HEK293 (cell line): ENCODE measurements at regions not wholly inside any gene's neighbourhood (a gene's known extent, or its start where the extent isn't known, plus 50 kb on each side); places are given as distances from the start of the nearest gene placed in this dataset.

Experiments used
- CTCF ChIP-seq: fragments of 450-650 bp; formaldehyde crosslinking; IDR thresholded peaks from 2 replicates; pipeline ENCODE4 v1.5.1; 2016; ENCODE audit warnings: missing biosample characterization, missing genetic modification characterization
- YY1 ChIP-seq: fragments of 450-650 bp; formaldehyde crosslinking; IDR thresholded peaks from 2 replicates; pipeline ENCODE4 v1.5.1; 2018; ENCODE audit warnings: missing biosample characterization, missing genetic modification characterization
- ZNF121 ChIP-seq: fragments of 450-650 bp; formaldehyde crosslinking; IDR thresholded peaks from 2 replicates; pipeline ENCODE4 v1.5.1; 2016; ENCODE audit warnings: missing biosample characterization, missing genetic modification characterization
- ZNF211 ChIP-seq: fragments of 450-650 bp; formaldehyde crosslinking; IDR thresholded peaks from 2 replicates; pipeline ENCODE4 v1.5.1; 2016; ENCODE audit warnings: low read depth, missing biosample characterization, missing genetic modification characterization
- ZNF791 ChIP-seq: fragments of 450-650 bp; formaldehyde crosslinking; IDR thresholded peaks from 2 replicates; pipeline ENCODE4 v1.5.1; 2016; ENCODE audit warnings: missing biosample characterization, missing genetic modification characterization

DNA sequence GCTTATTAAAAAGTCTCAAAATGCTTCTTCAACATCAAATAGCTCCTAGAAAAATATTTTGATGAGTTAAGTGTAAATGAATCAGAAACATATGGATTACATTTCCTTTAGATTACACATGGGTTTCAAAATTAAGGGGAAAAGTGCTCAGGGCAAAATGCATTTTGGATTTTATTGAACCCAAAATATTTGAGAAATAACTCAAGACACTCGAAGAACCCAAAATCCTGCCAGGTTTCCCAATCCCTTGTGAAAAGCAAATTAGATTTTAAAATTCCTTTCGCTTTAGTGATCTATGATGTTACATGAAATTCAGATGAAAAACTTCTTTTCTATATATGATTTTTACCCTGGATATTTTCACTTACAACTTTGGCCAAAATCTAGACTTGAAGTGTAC is 847.4 kb upstream of the SOX9 start:
- TF ChIP-seq ZNF211 (tag by site-specific recombination) = no peak
- no peak for TF ChIP-seq CTCF (tag by site-specific recombination)
- no peak for TF ChIP-seq ZNF121
- TF ChIP-seq ZNF791 (tag by site-specific recombination) = no peak
- TF ChIP-seq YY1 (tag by site-specific recombination) = no peak
